ENCODE measurements at regions not wholly inside any gene's neighbourhood (a gene's known extent, or its start where the extent isn't known, plus 50 kb on each side); places are given as distances from the start of the nearest gene placed in this dataset.

DNA sequence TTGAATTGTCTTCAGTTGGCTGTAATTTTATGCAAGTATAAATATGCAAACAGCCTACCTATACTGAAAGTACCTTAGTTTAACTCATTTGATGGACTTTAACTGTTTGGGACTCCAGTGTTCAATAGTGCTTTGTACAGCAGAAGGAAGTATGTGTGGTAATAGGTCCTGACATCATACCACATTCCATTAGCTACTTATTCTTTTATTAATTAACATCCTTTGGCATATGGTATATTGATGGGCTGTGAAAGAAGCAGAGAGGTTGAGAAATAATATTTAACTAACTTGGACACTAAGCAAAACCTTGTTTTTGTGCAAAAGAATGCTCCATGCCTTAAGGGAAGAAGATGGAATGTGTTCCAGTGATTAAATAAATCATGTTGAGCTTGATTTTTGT lies 97.6 kb upstream of the SEMA6A start:
- H3K9me3 Mint-ChIP-seq: no peaks in the 10 kb centered on the region

More for the DNA sequence above, 97.6 kb upstream of the SEMA6A start:
- Histone ChIP-seq H4K5ac (ENCODE audit: insufficient read length, low read depth, low read length) (no peak overlapping the region), H3T11ph (ENCODE audit: low read length) (no peak overlapping the region), H2AK5ac (ENCODE audit: insufficient read length, low read length) (no peak overlapping the region), H3K79me2 (ENCODE audit: insufficient read depth, low read length) (no peaks in the 10 kb centered on the region), H4K91ac (ENCODE audit: insufficient read length, low read depth, low read length) (no peak overlapping the region), H4K8ac (replicated peaks; ENCODE audit: insufficient read length, low read depth, low read length) (no peak overlapping the region), H2AFZ (ENCODE audit: low read length) (no peak overlapping the region), H3K18ac (ENCODE audit: insufficient read length, low read depth, low read length) (no peak overlapping the region), H4K20me1 (ENCODE audit: control insufficient read depth, insufficient read depth, insufficient read length) (no peaks in the 10 kb centered on the region), H3K23me2 (ENCODE audit: insufficient read length, low read depth, low read length, poor library complexity, severe bottlenecking) (no peaks in the 10 kb centered on the region), H3K56ac (ENCODE audit: insufficient read length, low read depth, low read length) (no peak overlapping the region), H2BK12ac (ENCODE audit: insufficient read length, low read depth, low read length) (no peak overlapping the region), H3K4me2 (ENCODE audit: insufficient read depth, insufficient read length, low read length) (no peak overlapping the region), H3K14ac (ENCODE audit: insufficient read depth, low read length) (no peak overlapping the region), H2BK120ac (ENCODE audit: low read depth, low read length, poor library complexity, severe bottlenecking) (no peak overlapping the region), H3K79me1 (ENCODE audit: insufficient read depth, low read depth, low read length, poor library complexity, severe bottlenecking) (no peaks in the 10 kb centered on the region), H3K4ac (ENCODE audit: low read depth, low read length) (no peak overlapping the region), H2BK15ac (ENCODE audit: low read depth, low read length) (no peak overlapping the region), H3K9ac (ENCODE audit: extremely low read depth, insufficient read length, low read length) (no peak overlapping the region), H3K27ac (ENCODE audit: insufficient read length, low read depth, low read length) (no peak overlapping the region), H3K9me3 (ENCODE audit: control insufficient read depth, low read depth, low read length) (no peaks in the 10 kb centered on the region), H3K23ac (ENCODE audit: insufficient read length, low read depth, low read length) (no peak overlapping the region), H3K4me1 (ENCODE audit: insufficient read depth, low read length) (no peaks in the 10 kb centered on the region), H2BK5ac (ENCODE audit: insufficient read length, low read length) (no peak overlapping the region), H3K27me3 (ENCODE audit: insufficient read depth, low read length) (no peaks in the 10 kb centered on the region), H2BK20ac (ENCODE audit: low read depth, low read length, poor library complexity, severe bottlenecking) (no peak overlapping the region)
- no peaks in the 10 kb centered on the region for H3K27me3 Mint-ChIP-seq (ENCODE audit: low read depth)
- peaks cover 0 to 4% of the 10 kb centered on the region in 2 experiments; a peak in 1 of 4 replicates for H3K4me1 Mint-ChIP-seq
- H3K27ac Mint-ChIP-seq: no peak overlapping the region
- no peak for DNase-seq
- no peaks in the 10 kb centered on the region for H3K36me3 Mint-ChIP-seq (ENCODE audit: insufficient read depth in 1 of 3, low read depth in 3 of 3)
- H3K4me3 Mint-ChIP-seq: no peak overlapping the region
- TF ChIP-seq, protein P1, sequence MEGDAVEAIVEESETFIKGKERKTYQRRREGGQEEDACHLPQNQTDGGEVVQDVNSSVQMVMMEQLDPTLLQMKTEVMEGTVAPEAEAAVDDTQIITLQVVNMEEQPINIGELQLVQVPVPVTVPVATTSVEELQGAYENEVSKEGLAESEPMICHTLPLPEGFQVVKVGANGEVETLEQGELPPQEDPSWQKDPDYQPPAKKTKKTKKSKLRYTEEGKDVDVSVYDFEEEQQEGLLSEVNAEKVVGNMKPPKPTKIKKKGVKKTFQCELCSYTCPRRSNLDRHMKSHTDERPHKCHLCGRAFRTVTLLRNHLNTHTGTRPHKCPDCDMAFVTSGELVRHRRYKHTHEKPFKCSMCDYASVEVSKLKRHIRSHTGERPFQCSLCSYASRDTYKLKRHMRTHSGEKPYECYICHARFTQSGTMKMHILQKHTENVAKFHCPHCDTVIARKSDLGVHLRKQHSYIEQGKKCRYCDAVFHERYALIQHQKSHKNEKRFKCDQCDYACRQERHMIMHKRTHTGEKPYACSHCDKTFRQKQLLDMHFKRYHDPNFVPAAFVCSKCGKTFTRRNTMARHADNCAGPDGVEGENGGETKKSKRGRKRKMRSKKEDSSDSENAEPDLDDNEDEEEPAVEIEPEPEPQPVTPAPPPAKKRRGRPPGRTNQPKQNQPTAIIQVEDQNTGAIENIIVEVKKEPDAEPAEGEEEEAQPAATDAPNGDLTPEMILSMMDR (conservative IDR thresholded peaks at IDR 0.05): no peak
